NB4 (cell line): ENCODE measurements at regions not wholly inside any gene's neighbourhood (a gene's known extent, or its start where the extent isn't known, plus 50 kb on each side); places are given as distances from the start of the nearest gene placed in this dataset.

ENCODE experiments used
- CTCF ChIP-seq: IDR thresholded peaks from one replicate; pipeline ENCODE4 v1.5.1; 2012; ENCODE audit warnings: low read depth, low read length
- POLR2A ChIP-seq: IDR thresholded peaks from 2 replicates; pipeline ENCODE4 v1.6.1; 2011; ENCODE audit warnings: mild to moderate bottlenecking; ENCODE audit not compliant: insufficient read length; ENCODE audit errors: extremely low read depth

DNA sequence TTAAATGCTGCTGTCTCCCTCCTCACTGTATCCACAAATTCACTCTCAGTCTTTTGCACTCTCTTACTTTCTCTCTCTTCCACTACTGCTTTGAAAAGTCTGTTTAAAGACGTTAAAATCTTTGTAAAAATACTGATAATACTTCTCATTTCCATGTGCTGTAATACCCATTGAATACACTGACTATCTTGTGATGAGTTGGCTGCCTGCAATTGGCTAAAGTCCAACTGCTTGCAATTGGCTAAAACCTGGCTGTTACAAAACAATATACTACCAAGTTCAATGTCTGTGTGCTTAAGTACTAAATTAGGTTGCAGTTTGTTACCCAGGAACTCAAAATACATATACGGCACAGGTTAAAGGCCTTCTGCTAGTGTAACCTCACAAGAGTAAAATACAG is 264.8 kb downstream of the THBS2 start:
- TF ChIP-seq CTCF: no peak
- TF ChIP-seq POLR2A: no peak
